ENCODE measurements at regions not wholly inside any gene's neighbourhood (a gene's known extent, or its start where the extent isn't known, plus 50 kb on each side); places are given as distances from the start of the nearest gene placed in this dataset.
"Not testable (repeated sequence)": the region's sequence is repeated elsewhere in the genome, so short reads cannot be mapped to it uniquely, and the experiment has no call there.

GRCh38 chrX:63458981-63459380 lies 107.8 kb upstream of the SPIN4 start:
- no peak for DNase-seq

GRCh38 chrX:63453571-63453970 lies 102.4 kb upstream of the SPIN4 start:
- no peak for DNase-seq

GRCh38 chrX:63441717-63442116 lies 90.6 kb upstream of the SPIN4 start:
- DNase-seq = no peak

GRCh38 chrX:63439580-63439979 lies 88.4 kb upstream of the SPIN4 start:
- no peak for DNase-seq

- DNase-seq = no peak
These were observed 85.7 kb upstream of the SPIN4 start for GRCh38 chrX:63436865-63437264.

GRCh38 chrX:63434665-63435064 lies 83.5 kb upstream of the SPIN4 start:
- DNase-seq = no peak

- DNase-seq = no peak
These were observed 83.1 kb upstream of the SPIN4 start for GRCh38 chrX:63434206-63434605.

- DNase-seq = no peak
These were observed 78.9 kb upstream of the SPIN4 start for GRCh38 chrX:63430026-63430425.

- no peak for DNase-seq
These were observed 77.2 kb upstream of the SPIN4 start for GRCh38 chrX:63428348-63428747.

GRCh38 chrX:63426519-63426918 lies 75.4 kb upstream of the SPIN4 start:
- DNase-seq = no peak

- no peak for DNase-seq
These were observed 72.9 kb upstream of the SPIN4 start for GRCh38 chrX:63424063-63424462.

GRCh38 chrX:63421411-63421810 lies 70.3 kb upstream of the SPIN4 start:
- no peak for DNase-seq

GRCh38 chrX:63418211-63418610 lies 67.1 kb upstream of the SPIN4 start:
- DNase-seq = no peak

GRCh38 chrX:63417649-63418048 lies 66.5 kb upstream of the SPIN4 start:
- no peak for DNase-seq

- not testable (repeated sequence) for DNase-seq
These were observed 58.8 kb upstream of the SPIN4 start for GRCh38 chrX:63409934-63410333.

- DNase-seq = no peak
These were observed 56.9 kb upstream of the SPIN4 start for GRCh38 chrX:63408050-63408449.

GRCh38 chrX:63404332-63404731 lies 53.2 kb upstream of the SPIN4 start:
- DNase-seq = no peak

GRCh38 chrX:63402106-63402505 lies 51.0 kb upstream of the SPIN4 start:
- DNase-seq = no peak

Data from NCI-H526 treated with DMSO at 0.1 percent for 48 hours (cell line).